MCF 10A (cell line): ENCODE measurements at regions not wholly inside any gene's neighbourhood (a gene's known extent, or its start where the extent isn't known, plus 50 kb on each side); places are given as distances from the start of the nearest gene placed in this dataset.
A peak's percentile ranks its signal among the peaks of the same experiment; 100 is the strongest.
"Not testable (repeated sequence)": the region's sequence is repeated elsewhere in the genome, so short reads cannot be mapped to it uniquely, and the experiment has no call there.

ENCODE experiments used
- BruUV-seq: library from RNA; stranded (reverse); fragments of 400-500 nt; replicated peaks from 2 replicates; lab custom pipeline; 2021; lab: Mats Ljungman, UMichigan
- CTCF ChIA-PET: fragments of 300-600 bp; sonication (Branson Sonifier 250); formaldehyde crosslinking; extraction: SDS; loops from one replicate; lab custom pipeline; 2021; ENCODE audit warnings: antibody characterized with exemption, inconsistent platforms; lab: Yijun Ruan, JAX
- POLR2A ChIA-PET: fragments of 300-600, 350-650 bp; sonication (Branson Sonifier 250); formaldehyde crosslinking; extraction: SDS; loops from one replicate; lab custom pipeline; 2020; ENCODE audit warnings: antibody characterized with exemption, inconsistent platforms; lab: Yijun Ruan, JAX
- DNase-seq: peaks from one replicate; pipeline ENCODE4 v3.0.0-alpha.2; 2018; ENCODE audit not compliant: unreplicated experiment
- H3K27ac Mint-ChIP-seq: one replicate; pipeline ENCODE4 v1.8.0; 2022; ENCODE audit warnings: mild to moderate bottlenecking, low read depth, mixed read lengths; ENCODE audit not compliant: unreplicated experiment
- H3K27me3 Mint-ChIP-seq: one replicate; pipeline ENCODE4 v1.8.0; 2022; ENCODE audit warnings: mixed read lengths; ENCODE audit not compliant: insufficient read depth, unreplicated experiment
- H3K36me3 Mint-ChIP-seq: one replicate; pipeline ENCODE4 v1.8.0; 2022; ENCODE audit warnings: mild to moderate bottlenecking, moderate library complexity, mixed read lengths; ENCODE audit not compliant: insufficient read depth, unreplicated experiment
- H3K4me1 Mint-ChIP-seq: one replicate; pipeline ENCODE4 v1.8.0; 2022; ENCODE audit warnings: mixed read lengths; ENCODE audit not compliant: insufficient read depth, unreplicated experiment
- H3K4me3 Mint-ChIP-seq: one replicate; pipeline ENCODE4 v1.8.0; 2022; ENCODE audit warnings: mild to moderate bottlenecking, moderate library complexity, mixed read lengths; ENCODE audit not compliant: unreplicated experiment
- H3K9me3 Mint-ChIP-seq: one replicate; pipeline ENCODE4 v1.8.0; 2022; ENCODE audit warnings: mixed read lengths; ENCODE audit not compliant: unreplicated experiment
- intact Hi-C: fragments of 100-400 bp; cut with micrococcal nuclease; formaldehyde crosslinking; loops from 2 replicates; pipeline ENCODE4 v1.14.1; 2022
- TF ChIP-seq, protein P1 (sequence below): fragments of 200-600 bp; IDR thresholded peaks from one replicate; pipeline ENCODE4 v1.8.0; 2022; ENCODE audit warnings: antibody characterized with exemption, mild to moderate bottlenecking; ENCODE audit not compliant: unreplicated experiment

DNA sequence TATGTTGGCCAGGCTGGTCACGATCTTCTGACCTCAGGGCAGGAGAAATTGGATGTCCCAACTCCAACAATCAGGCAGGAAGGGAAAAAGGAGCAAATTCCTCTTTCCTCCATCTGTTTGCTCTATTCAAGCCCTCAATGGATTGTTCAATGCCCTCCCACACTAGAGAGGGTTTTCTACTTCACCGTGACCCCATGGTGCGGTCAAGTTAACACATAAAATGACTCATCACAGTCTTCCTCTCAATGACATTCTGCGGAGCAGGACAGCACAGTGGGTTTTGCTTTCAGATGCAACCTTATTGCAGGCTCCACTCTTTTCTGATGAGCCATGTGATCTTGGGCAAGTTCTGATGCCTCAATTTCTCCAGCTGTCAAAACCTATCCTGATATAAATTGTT, 364.9 kb downstream of the ANKRD30A start:
- BruUV-seq, result no TSS peak
- ChIA-PET CTCF (interaction anchor here (0.8 to 3.5 kb wide), 3 partner anchors 56 to 591 kb away, joined by 3 to 21 read pairs (median 15); no protein-coding TSS in a partner anchor), POLR2A (interaction anchor here (0.7 kb wide), 1 partner anchor 485 kb away, joined by 4 read pairs; no protein-coding TSS in a partner anchor)
- no peak overlapping the region for H3K4me3 Mint-ChIP-seq
- intact Hi-C loops, result no loop called here
- no peaks in the 10 kb centered on the region for H3K9me3 Mint-ChIP-seq
- no peaks in the 10 kb centered on the region for H3K36me3 Mint-ChIP-seq
- H3K27ac Mint-ChIP-seq, result peak overlapping the region; percentile 9
- H3K27me3 Mint-ChIP-seq, result no peaks in the 10 kb centered on the region
- H3K4me1 Mint-ChIP-seq, result peaks cover 12% of the 10 kb centered on the region
- no peak for DNase-seq
- TF ChIP-seq, protein P1, sequence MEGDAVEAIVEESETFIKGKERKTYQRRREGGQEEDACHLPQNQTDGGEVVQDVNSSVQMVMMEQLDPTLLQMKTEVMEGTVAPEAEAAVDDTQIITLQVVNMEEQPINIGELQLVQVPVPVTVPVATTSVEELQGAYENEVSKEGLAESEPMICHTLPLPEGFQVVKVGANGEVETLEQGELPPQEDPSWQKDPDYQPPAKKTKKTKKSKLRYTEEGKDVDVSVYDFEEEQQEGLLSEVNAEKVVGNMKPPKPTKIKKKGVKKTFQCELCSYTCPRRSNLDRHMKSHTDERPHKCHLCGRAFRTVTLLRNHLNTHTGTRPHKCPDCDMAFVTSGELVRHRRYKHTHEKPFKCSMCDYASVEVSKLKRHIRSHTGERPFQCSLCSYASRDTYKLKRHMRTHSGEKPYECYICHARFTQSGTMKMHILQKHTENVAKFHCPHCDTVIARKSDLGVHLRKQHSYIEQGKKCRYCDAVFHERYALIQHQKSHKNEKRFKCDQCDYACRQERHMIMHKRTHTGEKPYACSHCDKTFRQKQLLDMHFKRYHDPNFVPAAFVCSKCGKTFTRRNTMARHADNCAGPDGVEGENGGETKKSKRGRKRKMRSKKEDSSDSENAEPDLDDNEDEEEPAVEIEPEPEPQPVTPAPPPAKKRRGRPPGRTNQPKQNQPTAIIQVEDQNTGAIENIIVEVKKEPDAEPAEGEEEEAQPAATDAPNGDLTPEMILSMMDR, result no peak

DNA sequence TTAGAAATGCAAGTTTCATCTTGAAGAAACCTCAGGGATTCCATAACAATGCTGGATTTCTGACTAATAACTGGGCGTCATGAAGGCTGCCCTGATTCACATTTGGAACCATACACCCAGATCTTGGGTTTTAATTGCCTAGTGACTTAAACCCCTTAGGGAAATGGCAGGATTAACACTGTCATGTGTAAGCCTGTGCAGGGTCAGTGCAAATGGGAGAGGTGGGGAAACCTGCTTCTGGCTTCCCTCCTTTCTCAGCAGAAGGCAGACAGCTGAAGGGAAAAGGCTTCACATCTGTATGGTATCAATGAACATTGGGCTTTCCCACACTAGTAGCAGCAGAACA, 364.2 kb downstream of the ANKRD30A start:
- H3K36me3 Mint-ChIP-seq, result no peaks in the 10 kb centered on the region
- peaks cover 12% of the 10 kb centered on the region for H3K4me1 Mint-ChIP-seq
- H3K27me3 Mint-ChIP-seq, result no peaks in the 10 kb centered on the region
- peak overlapping the region; percentile 32 for H3K27ac Mint-ChIP-seq
- H3K9me3 Mint-ChIP-seq, result no peaks in the 10 kb centered on the region
- intact Hi-C loops, result loop anchor here (1.0 kb wide), 1 partner anchor 589 kb away; no protein-coding TSS in a partner anchor
- BruUV-seq, result no TSS peak
- TF ChIP-seq, protein P1, result no peak
- no peak for DNase-seq
- POLR2A ChIA-PET, result interaction anchor here (1.4 kb wide), 1 partner anchor 52 kb away, joined by 3 read pairs; no protein-coding TSS in a partner anchor
- CTCF ChIA-PET, result interaction anchor here (1.3 to 2.9 kb wide), 3 partner anchors 17 to 590 kb away, joined by 4 to 21 read pairs (median 14); no protein-coding TSS in a partner anchor
- H3K4me3 Mint-ChIP-seq, result peak overlapping the region; percentile 65

DNA sequence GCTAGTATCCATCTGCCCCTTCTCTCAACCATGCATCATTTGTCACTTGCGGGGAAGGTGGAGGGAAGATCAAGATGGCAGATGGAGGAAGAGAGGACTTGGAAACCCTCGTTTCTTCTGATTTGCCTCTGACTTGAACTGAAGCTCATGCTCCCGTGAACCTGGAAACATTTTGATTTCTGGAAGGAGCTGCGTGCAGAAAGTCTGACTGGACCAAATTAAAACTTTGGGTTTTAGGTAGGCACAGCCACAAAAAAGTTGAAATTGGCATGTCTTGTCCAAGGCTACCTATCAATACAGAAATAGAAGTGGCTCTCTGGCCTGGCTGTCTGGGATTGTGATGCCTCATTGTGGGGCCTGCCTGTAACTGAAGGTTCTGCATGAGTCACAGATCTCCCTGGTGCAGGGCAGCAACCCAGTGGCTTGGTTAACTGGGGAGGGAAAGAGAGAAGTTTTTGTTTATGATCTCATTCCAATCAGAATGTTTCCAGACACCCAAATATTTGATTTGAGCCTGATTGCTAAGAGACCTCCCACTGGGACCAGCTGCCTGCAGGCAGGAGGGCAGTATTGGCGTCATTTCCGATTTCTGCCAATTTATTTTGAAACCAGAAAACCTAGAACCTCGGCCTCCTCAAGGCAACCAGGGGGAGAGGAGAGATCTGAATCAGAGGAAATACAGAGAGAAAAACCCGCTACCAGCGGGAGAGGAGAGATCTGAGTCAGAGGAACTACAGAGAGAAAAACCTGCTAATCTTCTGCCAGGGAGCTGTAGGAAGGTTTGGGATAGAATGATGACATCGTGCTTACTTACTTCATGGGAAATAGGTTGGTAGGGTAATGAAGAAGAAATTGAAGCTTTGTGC, 363.6 kb downstream of the ANKRD30A start:
- H3K9me3 Mint-ChIP-seq, result no peaks in the 10 kb centered on the region
- peaks cover 12% of the 10 kb centered on the region for H3K4me1 Mint-ChIP-seq
- no TSS peak for BruUV-seq
- H3K27ac Mint-ChIP-seq, result peak overlapping the region; percentile 32
- H3K27me3 Mint-ChIP-seq, result no peaks in the 10 kb centered on the region
- H3K36me3 Mint-ChIP-seq, result no peaks in the 10 kb centered on the region
- TF ChIP-seq, protein P1, result no peak
- peak; percentile 25 for DNase-seq
- peak overlapping the region; percentile 65 for H3K4me3 Mint-ChIP-seq
- ChIA-PET POLR2A (interaction anchor here (1.4 kb wide), 1 partner anchor 51 kb away, joined by 3 read pairs; no protein-coding TSS in a partner anchor), CTCF (interaction anchor here (0.6 to 2.9 kb wide), 11 partner anchors 9 to 927 kb away, joined by 3 to 21 read pairs (median 4); no protein-coding TSS in a partner anchor)
- intact Hi-C loops, result loop anchor here (1.0 kb wide), 1 partner anchor 589 kb away; no protein-coding TSS in a partner anchor

DNA sequence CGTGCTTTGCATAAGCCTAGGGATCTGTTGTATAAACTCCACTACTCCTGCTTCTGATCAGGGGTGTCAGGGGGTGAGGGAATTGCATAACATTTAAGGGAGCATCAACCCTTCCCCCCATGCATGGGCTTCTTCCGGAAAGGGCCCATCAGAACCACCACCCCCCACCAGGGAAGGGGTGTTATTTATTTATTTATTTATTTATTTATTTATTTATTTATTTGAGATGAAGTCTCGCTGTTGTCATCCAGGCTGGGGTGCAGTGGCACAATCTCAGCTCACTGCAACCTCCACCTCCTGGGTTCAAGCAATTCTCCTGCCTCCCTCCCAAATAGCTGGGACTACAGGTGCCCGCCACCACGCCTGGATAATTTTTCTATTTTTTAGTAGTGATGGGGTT, 355.2 kb downstream of the ANKRD30A start:
- H3K4me3 Mint-ChIP-seq, H3K9me3 Mint-ChIP-seq, DNase-seq, H3K27me3 Mint-ChIP-seq, H3K4me1 Mint-ChIP-seq, POLR2A ChIA-PET, BruUV-seq, H3K36me3 Mint-ChIP-seq, H3K27ac Mint-ChIP-seq, intact Hi-C loops: not testable (repeated sequence)
- CTCF ChIA-PET, result interaction anchor here (0.6 to 2.1 kb wide), 5 partner anchors 8 to 680 kb away, joined by 3 to 7 read pairs (median 4); no protein-coding TSS in a partner anchor
